ENCODE measurements at regions not wholly inside any gene's neighbourhood (a gene's known extent, or its start where the extent isn't known, plus 50 kb on each side); places are given as distances from the start of the nearest gene placed in this dataset.

DNA sequence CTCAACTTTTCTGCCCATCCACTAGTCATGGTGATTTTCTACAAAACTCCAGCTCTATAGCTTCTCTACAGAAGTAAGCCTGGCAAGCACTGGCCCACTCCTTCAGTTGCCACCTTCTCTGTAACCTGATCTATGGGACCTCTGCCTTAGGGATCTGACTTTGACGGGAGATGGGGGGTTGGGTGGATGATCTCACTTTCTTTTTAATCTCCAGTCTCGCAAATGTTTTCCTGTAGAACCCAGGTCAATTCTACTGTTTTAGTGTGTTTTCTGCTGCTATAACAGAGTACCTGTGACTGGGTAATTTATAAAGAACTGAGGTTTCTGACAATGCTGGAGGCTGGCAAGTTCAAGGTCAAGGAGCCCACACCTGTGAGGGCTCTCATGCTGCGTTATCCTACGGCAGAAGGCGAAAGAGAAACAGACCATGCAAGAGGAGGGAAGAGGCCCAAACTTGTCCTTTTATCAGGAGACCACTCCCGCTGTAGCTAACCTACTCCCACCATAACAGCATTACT, 189.9 kb upstream of the THRB start:
- H3K4me2 ChIP-seq (ENCODE audit: control insufficient read depth, insufficient read depth) = no peak overlapping the region
- ATAC-seq (no peak), FAIRE-seq (no peak), DNase-seq (ENCODE audit: low read depth, low spot score) (no peak)
- TF ChIP-seq CREM (IDR thresholded peaks at IDR 0.05; ENCODE audit: low read depth) = no peak
- no peak for TF ChIP-seq ZSCAN29 (IDR thresholded peaks at IDR 0.05)
- no peak for TF ChIP-seq KLF5 (IDR thresholded peaks at IDR 0.05; ENCODE audit: partially characterized antibody)
- no peak for TF ChIP-seq MLLT1 (IDR thresholded peaks at IDR 0.05)
- no peak for TF ChIP-seq WRNIP1 (IDR thresholded peaks at IDR 0.05; ENCODE audit: borderline replicate concordance, low read depth, low read length)
- TF ChIP-seq POLR2A (IDR thresholded peaks at IDR 0.05; ENCODE audit: low read depth, low read length) = no peak
- no peak for TF ChIP-seq MEF2A (IDR thresholded peaks at IDR 0.05; ENCODE audit: insufficient read depth, low read depth, low read length)
- TF ChIP-seq NR2F1 (conservative IDR thresholded peaks at IDR 0.05) = no peak
- no peak for TF ChIP-seq HCFC1 (IDR thresholded peaks at IDR 0.05; ENCODE audit: low read length)
- no peaks in the 10 kb centered on the region for H3K9me3 ChIP-seq (replicated peaks; ENCODE audit: control insufficient read depth, insufficient read depth, low read length)
- no peaks in the 10 kb centered on the region for H3K36me3 ChIP-seq (ENCODE audit: control insufficient read depth in 2 of 2, insufficient read depth in 2 of 2, low read length in 1 of 2)
- no peak overlapping the region for H3K27ac ChIP-seq (ENCODE audit: control insufficient read depth, insufficient read depth)
- no peak overlapping the region for H3K9ac ChIP-seq (ENCODE audit: control insufficient read depth, insufficient read depth, low read length)
- 41% methylated on average over 6 of the region's 6 CpGs for WGBS (ENCODE audit: insufficient coverage, insufficient replicate concordance, low lambda C conversion rate, missing lambda C conversion rate)
- ChIA-PET RAD21 (ENCODE audit: unreplicated experiment) (no interaction called here), SMC1A (ENCODE audit: uncharacterized antibody, unreplicated experiment) (no interaction called here), POLR2A (no interaction called here), CTCF (interaction anchor here (0.6 to 1.9 kb wide), 4 partner anchors 12 to 423 kb away, joined by 3 to 7 read pairs (median 4); no protein-coding TSS in a partner anchor)
- intact Hi-C loops (cut with micrococcal nuclease; ENCODE audit: unreplicated experiment) = loop anchor here (5.0 to 10.0 kb wide), 2 partner anchors 422 to 910 kb away; no protein-coding TSS in a partner anchor
- in situ Hi-C loops (cut with MboI) = no loop called here
- no peaks in the 10 kb centered on the region for H3K79me2 ChIP-seq (ENCODE audit: control insufficient read depth, insufficient read depth, low read length)
- no peak overlapping the region for H3K4me3 ChIP-seq
- H4K20me1 ChIP-seq (ENCODE audit: control insufficient read depth, insufficient read depth) = no peaks in the 10 kb centered on the region
- H3K4me1 ChIP-seq (ENCODE audit: control insufficient read depth, insufficient read depth, low read length) = no peaks in the 10 kb centered on the region
- H2AFZ ChIP-seq (ENCODE audit: control insufficient read depth, low read depth, low read length) = no peak overlapping the region
- no TSS peak for BruUV-seq (replicated peaks)
- H3K27me3 ChIP-seq (replicated peaks in 1 of 2; ENCODE audit: control insufficient read depth in 2 of 2, insufficient read depth in 2 of 2, low read length in 1 of 2) = peaks cover 0 to 2% of the 10 kb centered on the region in 2 experiments; a peak in 2 of 4 replicates

All from GM12878 (cell line).